OCI-LY3 (cell line): ENCODE measurements at regions not wholly inside any gene's neighbourhood (a gene's known extent, or its start where the extent isn't known, plus 50 kb on each side); places are given as distances from the start of the nearest gene placed in this dataset.

Source experiments
- H2AFZ ChIP-seq: fragments of 200-600, 300-600 bp; shearing (Covaris generic); 2 replicates; pipeline ENCODE4 v1.6.0; 2014; ENCODE audit warnings: antibody characterized with exemption, low read depth, low read length
- H3K27ac ChIP-seq: fragments of 200-600, 300-600 bp; sonication (generic); 2 replicates; pipeline ENCODE4 v1.5.1; 2014; ENCODE audit warnings: mild to moderate bottlenecking, low read length, moderate library complexity, mixed read lengths
- H3K27me3 ChIP-seq: fragments of 200-600, 300-600 bp; sonication (generic); 2 replicates; pipeline ENCODE4 v1.6.1; 2014; ENCODE audit warnings: low read depth, low read length, mixed read lengths
- H3K36me3 ChIP-seq: fragments of 200-600, 300-600 bp; sonication (generic); replicated peaks from 2 replicates; pipeline ENCODE3; 2014; ENCODE audit warnings: low read depth, low read length, mixed read lengths
- H3K4me1 ChIP-seq: fragments of 300-600, 200-600 bp; sonication (generic); 2 replicates; pipeline ENCODE4 v1.6.1; 2014; ENCODE audit warnings: low read length, mixed read lengths
- H3K4me2 ChIP-seq: fragments of 200-600, 300-600 bp; sonication (generic); 2 replicates; pipeline ENCODE4 v1.6.1; 2014; ENCODE audit warnings: low read length, mixed read lengths
- H3K4me3 ChIP-seq: fragments of 300-600, 200-600 bp; sonication (generic); 2 replicates; pipeline ENCODE4 v1.5.1; 2014; ENCODE audit warnings: antibody characterized with exemption, mild to moderate bottlenecking, low read length, moderate library complexity
- H3K79me2 ChIP-seq: fragments of 300-600, 200-600 bp; shearing (Covaris generic); 2 replicates; pipeline ENCODE4 v1.6.1; 2014; ENCODE audit warnings: mild to moderate bottlenecking, low read length, mixed read lengths
- H3K9ac ChIP-seq: fragments of 300-600, 200-600 bp; shearing (Covaris generic); 2 replicates; pipeline ENCODE4 v1.6.0; 2014; ENCODE audit warnings: mild to moderate bottlenecking, low read length, moderate library complexity
- H3K9me3 ChIP-seq: fragments of 200-600, 300-600 bp; shearing (Covaris generic); 2 replicates; pipeline ENCODE4 v1.6.1; 2014; ENCODE audit warnings: low read length, mixed read lengths; ENCODE audit not compliant: insufficient read depth
- H4K20me1 ChIP-seq: fragments of 200-600, 300-600 bp; sonication (generic); 2 replicates; pipeline ENCODE4 v1.6.1; 2016; ENCODE audit warnings: low read length, mixed read lengths; ENCODE audit not compliant: insufficient read depth
- EZH2phosphoT487 ChIP-seq: fragments of 200-600 bp; shearing (Covaris generic); IDR thresholded peaks from 2 replicates; pipeline ENCODE4 v1.6.1; 2018; ENCODE audit warnings: antibody characterized with exemption, mixed run types, low read depth
- TF ChIP-seq, protein P1 (sequence below): fragments of 200-600, 300-600 bp; sonication (generic); IDR thresholded peaks from 2 replicates; pipeline ENCODE4 v1.5.1; 2014; ENCODE audit warnings: antibody characterized with exemption, low read length, low read depth

DNA sequence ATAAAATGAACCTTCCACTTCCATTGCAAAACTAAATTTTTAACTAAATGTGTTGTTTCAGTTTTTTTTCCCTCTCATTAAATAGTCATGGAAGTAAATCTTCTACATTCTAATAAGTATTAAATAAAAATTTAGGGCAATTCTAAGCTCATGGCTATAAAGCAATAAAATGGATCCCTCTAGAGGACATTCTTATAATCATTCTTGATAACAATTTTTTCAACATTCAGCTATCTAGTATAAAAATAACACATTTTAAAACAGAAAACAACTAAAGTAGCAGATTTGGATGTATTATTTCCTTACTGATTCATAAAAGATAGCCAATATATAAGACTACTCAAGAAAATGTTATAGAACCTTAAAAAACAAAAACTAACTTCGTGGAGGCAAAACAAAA, 393.1 kb downstream of the PLOD2 start:
- no peak for TF ChIP-seq EZH2phosphoT487
- TF ChIP-seq, protein P1, sequence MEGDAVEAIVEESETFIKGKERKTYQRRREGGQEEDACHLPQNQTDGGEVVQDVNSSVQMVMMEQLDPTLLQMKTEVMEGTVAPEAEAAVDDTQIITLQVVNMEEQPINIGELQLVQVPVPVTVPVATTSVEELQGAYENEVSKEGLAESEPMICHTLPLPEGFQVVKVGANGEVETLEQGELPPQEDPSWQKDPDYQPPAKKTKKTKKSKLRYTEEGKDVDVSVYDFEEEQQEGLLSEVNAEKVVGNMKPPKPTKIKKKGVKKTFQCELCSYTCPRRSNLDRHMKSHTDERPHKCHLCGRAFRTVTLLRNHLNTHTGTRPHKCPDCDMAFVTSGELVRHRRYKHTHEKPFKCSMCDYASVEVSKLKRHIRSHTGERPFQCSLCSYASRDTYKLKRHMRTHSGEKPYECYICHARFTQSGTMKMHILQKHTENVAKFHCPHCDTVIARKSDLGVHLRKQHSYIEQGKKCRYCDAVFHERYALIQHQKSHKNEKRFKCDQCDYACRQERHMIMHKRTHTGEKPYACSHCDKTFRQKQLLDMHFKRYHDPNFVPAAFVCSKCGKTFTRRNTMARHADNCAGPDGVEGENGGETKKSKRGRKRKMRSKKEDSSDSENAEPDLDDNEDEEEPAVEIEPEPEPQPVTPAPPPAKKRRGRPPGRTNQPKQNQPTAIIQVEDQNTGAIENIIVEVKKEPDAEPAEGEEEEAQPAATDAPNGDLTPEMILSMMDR, result peak; percentile 50
- Histone ChIP-seq H3K4me3 (no peak overlapping the region), H4K20me1 (no peaks in the 10 kb centered on the region), H2AFZ (no peak overlapping the region), H3K27me3 (no peaks in the 10 kb centered on the region), H3K79me2 (no peaks in the 10 kb centered on the region), H3K27ac (no peak overlapping the region), H3K4me2 (no peak overlapping the region), H3K36me3 (no peaks in the 10 kb centered on the region), H3K4me1 (no peaks in the 10 kb centered on the region), H3K9ac (no peak overlapping the region), H3K9me3 (no peaks in the 10 kb centered on the region)

DNA sequence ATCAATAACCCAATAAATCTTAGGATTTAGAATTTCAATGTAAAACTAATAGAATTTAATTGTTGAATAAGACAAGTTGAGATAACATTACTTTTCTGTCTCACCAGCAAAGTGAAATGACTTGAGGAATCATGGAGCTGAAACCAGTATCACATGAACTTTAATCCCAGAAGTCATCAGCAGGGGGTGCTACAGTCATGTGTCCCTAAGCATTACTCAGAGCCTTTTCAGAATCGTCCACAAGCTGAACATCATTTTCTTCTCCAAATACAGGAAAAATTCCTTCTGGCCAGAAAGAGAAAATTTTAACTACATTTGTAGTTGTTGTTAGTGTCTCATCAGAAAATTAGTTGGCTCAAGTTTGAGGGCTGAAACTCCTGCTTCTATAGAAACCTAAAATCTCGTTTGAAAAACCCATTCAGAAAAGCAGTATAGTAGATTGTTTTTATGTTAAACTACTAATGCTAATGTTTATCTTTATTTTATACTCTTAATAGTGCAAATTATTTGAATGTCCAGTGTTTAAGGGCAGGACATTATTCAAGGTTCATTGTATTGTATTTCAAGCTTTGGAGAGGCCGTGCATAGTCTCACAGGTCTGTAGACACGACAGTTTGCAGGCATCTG, 384.1 kb downstream of the PLOD2 start:
- TF ChIP-seq, protein P1, result peak; percentile 82
- TF ChIP-seq EZH2phosphoT487, result no peak
- Histone ChIP-seq H3K36me3 (no peaks in the 10 kb centered on the region), H3K9me3 (no peaks in the 10 kb centered on the region), H3K27ac (no peak overlapping the region), H3K27me3 (peaks cover 3% of the 10 kb centered on the region; the same call in 1 of the 2 replicates), H3K4me2 (peak overlapping the region; percentile 28), H3K79me2 (no peaks in the 10 kb centered on the region), H2AFZ (no peak overlapping the region), H3K9ac (no peak overlapping the region), H4K20me1 (no peaks in the 10 kb centered on the region), H3K4me3 (no peak overlapping the region), H3K4me1 (0 out of 2 replicates have a peak, but pooled peaks cover 2% of the 10 kb centered on the region)

DNA sequence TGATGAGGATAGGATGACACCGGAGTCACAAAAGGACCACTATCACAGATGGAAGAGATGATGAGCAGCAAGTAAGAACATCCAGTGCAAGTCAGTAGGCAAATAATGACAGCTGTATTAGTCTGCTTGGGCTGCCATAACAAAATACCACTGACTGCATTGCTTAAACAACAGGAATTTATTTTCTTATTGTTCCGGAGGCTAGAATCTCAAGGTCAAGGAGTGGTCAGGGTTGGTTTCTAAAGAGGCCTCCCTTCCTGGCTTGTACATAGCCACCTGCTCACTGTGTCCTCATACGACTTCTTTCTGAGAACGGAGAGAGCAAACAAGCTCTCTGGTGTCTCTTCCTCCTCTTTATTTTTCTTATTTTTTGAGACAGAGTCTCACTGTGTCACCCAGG, 380.7 kb downstream of the PLOD2 start:
- Histone ChIP-seq H3K36me3 (no peaks in the 10 kb centered on the region), H3K27me3 (peaks cover 3% of the 10 kb centered on the region; the same call in 1 of the 2 replicates), H3K27ac (no peak overlapping the region), H4K20me1 (no peaks in the 10 kb centered on the region), H3K4me1 (0 out of 2 replicates have a peak, but pooled peaks cover 2% of the 10 kb centered on the region), H3K4me3 (no peak overlapping the region), H3K79me2 (no peaks in the 10 kb centered on the region), H3K4me2 (no peak overlapping the region), H3K9me3 (no peaks in the 10 kb centered on the region), H2AFZ (no peak overlapping the region), H3K9ac (no peak overlapping the region)
- TF ChIP-seq EZH2phosphoT487, result no peak
- TF ChIP-seq, protein P1, result no peak

DNA sequence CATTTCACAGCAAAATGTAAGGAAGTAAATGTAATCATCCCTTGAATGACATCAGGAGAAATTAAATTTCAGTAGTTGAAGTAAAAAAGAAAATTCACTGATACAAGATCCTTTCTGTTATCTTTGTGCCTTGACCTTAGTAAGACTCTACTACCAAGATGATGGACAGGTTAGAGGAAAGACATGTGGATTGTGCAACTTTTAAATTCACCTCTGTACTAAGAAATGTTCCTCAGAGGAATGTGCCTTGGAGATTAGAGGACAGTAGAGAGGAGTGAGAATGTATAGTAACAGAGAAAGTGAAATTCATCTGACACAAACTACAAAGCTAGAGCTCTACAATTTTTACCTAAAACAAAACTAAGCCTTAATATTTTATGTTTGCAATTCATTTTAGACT, 375.3 kb downstream of the PLOD2 start:
- Histone ChIP-seq H3K79me2 (no peaks in the 10 kb centered on the region), H4K20me1 (no peaks in the 10 kb centered on the region), H3K9ac (no peak overlapping the region), H3K9me3 (no peaks in the 10 kb centered on the region), H3K4me1 (no peaks in the 10 kb centered on the region), H2AFZ (no peak overlapping the region), H3K27ac (no peak overlapping the region), H3K4me2 (no peak overlapping the region), H3K36me3 (no peaks in the 10 kb centered on the region), H3K27me3 (no peaks in the 10 kb centered on the region), H3K4me3 (no peak overlapping the region)
- TF ChIP-seq, protein P1, result no peak
- no peak for TF ChIP-seq EZH2phosphoT487
